Adrenal gland (tissue), 5 donors: ENCODE measurements at regions not wholly inside any gene's neighbourhood (a gene's known extent, or its start where the extent isn't known, plus 50 kb on each side); places are given as distances from the start of the nearest gene placed in this dataset.

Experiments used
- CTCF ChIP-seq, 6 experiments: fragments of 450-650 bp in 4 of 6; fragments of 200-600 bp in 2 of 6; sonication (generic) in 1 of 6; IDR thresholded peaks; 1 replicate in 5 of 6; 2 replicates in 1 of 6; pipeline versions ENCODE4 v1.5.1 to v1.8.0; 2016 to 2021; ENCODE audit warnings: antibody characterized with exemption in 6 of 6, mild to moderate bottlenecking in 2 of 6, moderate library complexity in 1 of 6
- POLR2A ChIP-seq, 2 donors: fragments of 450-650 bp; IDR thresholded peaks; one replicate each; pipeline ENCODE4 v1.6.1; 2017; ENCODE audit warnings: antibody characterized with exemption in 2 of 2, mild to moderate bottlenecking in 2 of 2, moderate library complexity in 1 of 2
- donor health status: DM: no; HTN: no; CAD: no.

GRCh38 chr2:60230596-60230995 is 322.9 kb downstream of the BCL11A start:
- no peak for TF ChIP-seq CTCF (IDR thresholded peaks at IDR 0.05)
- TF ChIP-seq POLR2A (IDR thresholded peaks at IDR 0.05) = no peak
